Endothelial cell of umbilical vein (primary cell): ENCODE measurements at regions not wholly inside any gene's neighbourhood (a gene's known extent, or its start where the extent isn't known, plus 50 kb on each side); places are given as distances from the start of the nearest gene placed in this dataset.

Experiments
- BruUV-seq: library from RNA; stranded (reverse); fragments of 400-500 nt; replicated peaks from 2 replicates; lab custom pipeline; 2021; lab: Mats Ljungman, UMichigan
- CTCF ChIA-PET: fragments of 300-600, 350-600 bp; sonication (Branson Sonifier 250); formaldehyde crosslinking; loops from one replicate; lab custom pipeline; 2021; ENCODE audit warnings: antibody characterized with exemption, inconsistent platforms; lab: Charles Lee
- POLR2A ChIA-PET: fragments of 300-600, 350-600 bp; sonication (Branson Sonifier 250); formaldehyde crosslinking; loops from one replicate; lab custom pipeline; 2021; ENCODE audit warnings: antibody characterized with exemption, inconsistent platforms; lab: Charles Lee
- DNase-seq: peaks from one replicate; pipeline ENCODE4 v3.0.0-alpha.2; 2011; ENCODE audit warnings: low read depth, low spot score
- FAIRE-seq: peaks from 2 replicates; lab custom pipeline; 2011; peaks lifted over from hg19 to GRCh38; lab: Jason Lieb, UNC
- H2AFZ ChIP-seq: 2 replicates; pipeline ENCODE4 v1.6.0; 2012; ENCODE audit warnings: low read depth, low read length, control low read depth, inconsistent platforms
- H3K27ac ChIP-seq: 2 replicates; pipeline ENCODE4 v1.5.1; 2011; ENCODE audit warnings: low read depth, mild to moderate bottlenecking, control low read depth, low read length, moderate library complexity; ENCODE audit not compliant: insufficient read depth
- H3K27me3 ChIP-seq, 2 experiments: 2 replicates each; pipeline versions ENCODE4 v1.6.0 to v1.6.1; 2011; ENCODE audit warnings: low read length in 2 of 2, mixed read lengths in 1 of 2; ENCODE audit not compliant: control insufficient read depth in 2 of 2, insufficient read depth in 2 of 2
- H3K36me3 ChIP-seq, 2 experiments: 2 replicates in 1 of 2; 3 replicates in 1 of 2; pipeline ENCODE4 v1.5.1; 2011; ENCODE audit warnings: low read length in 2 of 2, mild to moderate bottlenecking in 1 of 2, moderate library complexity in 1 of 2; ENCODE audit not compliant: control insufficient read depth in 2 of 2, insufficient read depth in 2 of 2; ENCODE audit errors: extremely low read depth in 1 of 2
- H3K4me1 ChIP-seq: 3 replicates; pipeline ENCODE4 v1.5.1; 2011; ENCODE audit warnings: mild to moderate bottlenecking, low read length; ENCODE audit not compliant: control insufficient read depth, insufficient read depth; ENCODE audit errors: extremely low read depth
- H3K4me2 ChIP-seq: 2 replicates; pipeline ENCODE4 v1.6.1; 2011; ENCODE audit warnings: low read length, control low read depth, mixed read lengths; ENCODE audit not compliant: insufficient read depth
- H3K4me3 ChIP-seq, 3 experiments: fragments of 200-600 bp in 1 of 3; sonication (generic), shearing (Covaris generic) in 1 of 3; replicated peaks in 1 of 3; 2 replicates each; pipeline ENCODE4 v1.5.1; 2011 to 2016; ENCODE audit warnings: control low read depth in 3 of 3, low read length in 3 of 3, mild to moderate bottlenecking in 2 of 3, inconsistent platforms in 1 of 3, low read depth in 1 of 3, moderate library complexity in 1 of 3; ENCODE audit not compliant: insufficient read depth in 1 of 3
- H3K79me2 ChIP-seq: 2 replicates; pipeline ENCODE4 v1.6.0; 2012; ENCODE audit warnings: low read length, inconsistent platforms; ENCODE audit not compliant: control insufficient read depth, insufficient read depth
- H3K9ac ChIP-seq: replicated peaks from 2 replicates; pipeline ENCODE3; 2011; ENCODE audit warnings: low read length, control low read depth; ENCODE audit not compliant: insufficient read depth; ENCODE audit errors: extremely low read depth
- H3K9me1 ChIP-seq: replicated peaks from 3 replicates; pipeline ENCODE4 v1.6.0; 2011; ENCODE audit warnings: mild to moderate bottlenecking, low read length; ENCODE audit not compliant: control insufficient read depth, insufficient read depth; ENCODE audit errors: extremely low read depth
- H3K9me3 ChIP-seq: replicated peaks from 2 replicates; pipeline ENCODE4 v1.5.1; 2012; ENCODE audit warnings: low read length, inconsistent platforms; ENCODE audit not compliant: control insufficient read depth, insufficient read depth
- H4K20me1 ChIP-seq: replicated peaks from 2 replicates; pipeline ENCODE3; 2011; ENCODE audit warnings: mild to moderate bottlenecking, low read length; ENCODE audit not compliant: control insufficient read depth, insufficient read depth; ENCODE audit errors: extremely low read depth
- EZH2 ChIP-seq: IDR thresholded peaks from 2 replicates; pipeline ENCODE4 v1.6.1; 2012; ENCODE audit warnings: borderline replicate concordance, low read depth, mild to moderate bottlenecking, moderate library complexity, low read length, inconsistent platforms; ENCODE audit not compliant: severe bottlenecking
- FOS ChIP-seq: IDR thresholded peaks from 2 replicates; pipeline ENCODE4 v1.6.1; 2011; ENCODE audit warnings: mild to moderate bottlenecking, low read length, moderate library complexity, borderline replicate concordance; ENCODE audit not compliant: insufficient read depth
- GATA2 ChIP-seq: IDR thresholded peaks from 2 replicates; pipeline ENCODE4 v1.7.0; 2011; ENCODE audit warnings: low read depth, mild to moderate bottlenecking, moderate library complexity, mixed read lengths, low read length; ENCODE audit not compliant: insufficient read length, insufficient read depth
- JUN ChIP-seq: IDR thresholded peaks from 2 replicates; pipeline ENCODE4 v1.6.1; 2011; ENCODE audit warnings: borderline replicate concordance, low read depth; ENCODE audit not compliant: insufficient read length, insufficient read depth
- MYC ChIP-seq: IDR thresholded peaks from one replicate; pipeline ENCODE4 v1.6.1; 2011; ENCODE audit warnings: mild to moderate bottlenecking, low read depth, low read length
- POLR2A ChIP-seq: IDR thresholded peaks from 2 replicates; pipeline ENCODE4 v1.6.1; 2012; ENCODE audit warnings: low read depth, mild to moderate bottlenecking, control low read depth, low read length
- POLR2AphosphoS5 ChIP-seq: IDR thresholded peaks from 2 replicates; pipeline ENCODE4 v1.6.1; 2012; ENCODE audit warnings: low read depth, mild to moderate bottlenecking, control low read depth, low read length, moderate library complexity; ENCODE audit not compliant: insufficient read depth
- dilution Hi-C: fragments of 300-500 bp; cut with MboI; formaldehyde crosslinking; loops from one replicate; pipeline ENCODE4 v1.15.0; 2019; ENCODE audit warnings: low sequenced_read_pairs; ENCODE audit not compliant: extremely low pct_ligation_motif_present
- intact Hi-C: fragments of 100-400 bp; cut with micrococcal nuclease; formaldehyde crosslinking; loops from one replicate; pipeline ENCODE4 v1.10.0; 2022
- TF ChIP-seq, protein P1 (sequence below), 2 donors: IDR thresholded peaks; 1 replicate in 1 of 2; 2 replicates in 1 of 2; pipeline ENCODE4 v1.5.1; 2011; ENCODE audit warnings: low read length in 2 of 2, mild to moderate bottlenecking in 2 of 2, moderate library complexity in 2 of 2, control low read depth in 1 of 2, inconsistent platforms in 1 of 2, low read depth in 1 of 2; ENCODE audit not compliant: insufficient read depth in 1 of 2; ENCODE audit errors: extremely low read depth in 1 of 2
- TF ChIP-seq, protein P2 (sequence below): IDR thresholded peaks from 2 replicates; pipeline ENCODE4 v1.6.1; 2011; ENCODE audit not compliant: insufficient read depth, insufficient read length

DNA sequence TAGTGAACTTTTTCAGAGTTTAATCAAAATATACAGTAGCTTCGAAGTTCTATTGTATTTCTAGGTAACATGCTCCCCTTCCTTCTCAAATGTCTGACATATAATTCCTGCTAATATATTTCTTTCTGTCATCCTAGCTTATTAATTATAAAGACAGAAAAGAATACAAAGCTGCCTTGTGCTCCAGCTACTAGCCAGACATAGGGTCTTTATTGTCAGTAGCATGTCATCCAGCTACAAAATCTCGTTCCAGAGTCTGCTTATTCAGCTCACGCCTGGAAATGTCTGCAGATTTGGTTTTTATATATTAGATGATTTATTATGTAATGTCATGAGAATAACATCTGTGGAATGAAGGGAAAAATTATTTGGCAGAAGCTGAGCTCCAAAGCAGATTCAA, 1102.8 kb downstream of the BRINP3 start:
- H3K4me1 ChIP-seq = no peaks in the 10 kb centered on the region
- H2AFZ ChIP-seq = no peak overlapping the region
- TF ChIP-seq JUN = no peak
- no peak for TF ChIP-seq EZH2
- no peak for TF ChIP-seq FOS
- TF ChIP-seq, protein P1, sequence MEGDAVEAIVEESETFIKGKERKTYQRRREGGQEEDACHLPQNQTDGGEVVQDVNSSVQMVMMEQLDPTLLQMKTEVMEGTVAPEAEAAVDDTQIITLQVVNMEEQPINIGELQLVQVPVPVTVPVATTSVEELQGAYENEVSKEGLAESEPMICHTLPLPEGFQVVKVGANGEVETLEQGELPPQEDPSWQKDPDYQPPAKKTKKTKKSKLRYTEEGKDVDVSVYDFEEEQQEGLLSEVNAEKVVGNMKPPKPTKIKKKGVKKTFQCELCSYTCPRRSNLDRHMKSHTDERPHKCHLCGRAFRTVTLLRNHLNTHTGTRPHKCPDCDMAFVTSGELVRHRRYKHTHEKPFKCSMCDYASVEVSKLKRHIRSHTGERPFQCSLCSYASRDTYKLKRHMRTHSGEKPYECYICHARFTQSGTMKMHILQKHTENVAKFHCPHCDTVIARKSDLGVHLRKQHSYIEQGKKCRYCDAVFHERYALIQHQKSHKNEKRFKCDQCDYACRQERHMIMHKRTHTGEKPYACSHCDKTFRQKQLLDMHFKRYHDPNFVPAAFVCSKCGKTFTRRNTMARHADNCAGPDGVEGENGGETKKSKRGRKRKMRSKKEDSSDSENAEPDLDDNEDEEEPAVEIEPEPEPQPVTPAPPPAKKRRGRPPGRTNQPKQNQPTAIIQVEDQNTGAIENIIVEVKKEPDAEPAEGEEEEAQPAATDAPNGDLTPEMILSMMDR (IDR thresholded peaks at IDR 0.05; ENCODE audit: extremely low read depth in 1 of 2, insufficient read depth in 1 of 2, low read depth in 1 of 2, low read length in 2 of 2) = no peak
- CTCF ChIA-PET = no interaction called here
- no TSS peak for BruUV-seq
- H3K9me3 ChIP-seq = no peaks in the 10 kb centered on the region
- no peak overlapping the region for H3K4me3 ChIP-seq
- dilution Hi-C loops = no loop called here
- H3K4me2 ChIP-seq = no peak overlapping the region
- intact Hi-C loops = no loop called here
- H3K79me2 ChIP-seq = no peaks in the 10 kb centered on the region
- DNase-seq = no peak
- no peaks in the 10 kb centered on the region for H3K9me1 ChIP-seq
- H3K27ac ChIP-seq = no peak overlapping the region
- H3K27me3 ChIP-seq = no peaks in the 10 kb centered on the region
- H4K20me1 ChIP-seq = no peaks in the 10 kb centered on the region
- POLR2A ChIA-PET = no interaction called here
- H3K9ac ChIP-seq = no peak overlapping the region
- H3K36me3 ChIP-seq = no peaks in the 10 kb centered on the region
- no peak for FAIRE-seq

GRCh38 chr1:189405419-189405818, 1072.2 kb downstream of the BRINP3 start:
- Histone ChIP-seq H3K27ac (no peak overlapping the region), H3K79me2 (no peaks in the 10 kb centered on the region), H4K20me1 (no peaks in the 10 kb centered on the region), H3K4me3 (no peak overlapping the region), H3K9me3 (no peaks in the 10 kb centered on the region), H3K9ac (no peak overlapping the region), H3K4me2 (no peak overlapping the region), H3K9me1 (no peaks in the 10 kb centered on the region), H3K4me1 (no peaks in the 10 kb centered on the region), H2AFZ (no peak overlapping the region), H3K36me3 (no peaks in the 10 kb centered on the region), H3K27me3 (no peaks in the 10 kb centered on the region)
- intact Hi-C loops (no loop called here), dilution Hi-C loops (no loop called here)
- TF ChIP-seq, protein P1 (IDR thresholded peaks at IDR 0.05; ENCODE audit: extremely low read depth in 1 of 2, insufficient read depth in 1 of 2, low read depth in 1 of 2, low read length in 2 of 2) = no peak
- TF ChIP-seq EZH2 (no peak), JUN (no peak), FOS (no peak), MYC (no peak), POLR2AphosphoS5 (no peak), GATA2 (no peak), POLR2A (no peak)
- TF ChIP-seq, protein P2, sequence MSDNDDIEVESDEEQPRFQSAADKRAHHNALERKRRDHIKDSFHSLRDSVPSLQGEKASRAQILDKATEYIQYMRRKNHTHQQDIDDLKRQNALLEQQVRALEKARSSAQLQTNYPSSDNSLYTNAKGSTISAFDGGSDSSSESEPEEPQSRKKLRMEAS = no peak
- FAIRE-seq = no peak
- no peak for DNase-seq
- CTCF ChIA-PET = no interaction called here
- POLR2A ChIA-PET = no interaction called here
- BruUV-seq = no TSS peak
